HCT116 (cell line): ENCODE measurements at regions not wholly inside any gene's neighbourhood (a gene's known extent, or its start where the extent isn't known, plus 50 kb on each side); places are given as distances from the start of the nearest gene placed in this dataset.

Source experiments
- ATAC-seq: fragments of 200-7000 bp; cut with Tn5 transposase; 2 replicates; pipeline ENCODE4 v1.9.1; 2020; ENCODE audit warnings: mild to moderate bottlenecking, moderate library complexity
- BruUV-seq: library from RNA; stranded (reverse); fragments of 400-500 nt; replicated peaks from 2 replicates; lab custom pipeline; 2021; lab: Mats Ljungman, UMichigan
- CTCF ChIA-PET: fragments of 300-600 bp; sonication (Branson Sonifier 250); formaldehyde crosslinking; loops from one replicate; lab custom pipeline; 2021; ENCODE audit warnings: antibody characterized with exemption; lab: Charles Lee
- POLR2A ChIA-PET: fragments of 300-600, 350-600 bp; sonication (Branson Sonifier 250); formaldehyde crosslinking; loops from one replicate; lab custom pipeline; 2021; ENCODE audit warnings: antibody characterized with exemption; lab: Charles Lee
- RAD21 ChIA-PET, 2 experiments: fragments of 300-600 bp; sonication (Branson Sonifier 250); formaldehyde crosslinking; loops; one replicate each; lab custom pipeline; 2023; ENCODE audit warnings: low total read pairs in 2 of 2; ENCODE audit not compliant: uncharacterized antibody in 2 of 2, unreplicated experiment in 2 of 2, low non-redundant PET in 1 of 2; lab: Charles Lee
- DNase-seq: peaks from one replicate; pipeline ENCODE4 v3.0.0-alpha.2; 2010; ENCODE audit warnings: low read depth, low spot score
- H2AFZ ChIP-seq: fragments of 200-600 bp; shearing (Covaris generic), sonication (generic); 2 replicates; pipeline ENCODE4 v1.6.1; 2017; ENCODE audit warnings: low read depth, mixed run types, mixed read lengths, antibody characterized with exemption, low read length; ENCODE audit not compliant: poor library complexity, severe bottlenecking
- H3K27ac ChIP-seq: 2 replicates; pipeline ENCODE4 v1.5.1; 2012; ENCODE audit warnings: low read depth, low read length
- H3K27me3 ChIP-seq: fragments of 200-600 bp; sonication (generic); 2 replicates; pipeline ENCODE4 v1.6.1; 2016; ENCODE audit warnings: mixed run types, low read length, mixed read lengths; ENCODE audit not compliant: insufficient read depth
- H3K36me3 ChIP-seq, 2 experiments: fragments of 200-500 bp in 1 of 2; fragments of 200-600 bp in 1 of 2; sonication (Bioruptor generic) in 1 of 2; sonication (generic) in 1 of 2; 2 replicates each; pipeline versions ENCODE4 v1.5.1 to v1.6.1; 2014 to 2016; ENCODE audit warnings: low read length in 2 of 2, inconsistent platforms in 1 of 2, mixed read lengths in 1 of 2, mixed run types in 1 of 2; ENCODE audit not compliant: insufficient read depth in 2 of 2, control insufficient read depth in 1 of 2
- H3K4me1 ChIP-seq, 2 experiments: fragments of 200-600 bp in 1 of 2; sonication (generic) in 1 of 2; 2 replicates each; pipeline versions ENCODE4 v1.5.1 to v1.6.1; 2012 to 2017; ENCODE audit warnings: low read length in 2 of 2, inconsistent platforms in 1 of 2, mild to moderate bottlenecking in 1 of 2, mixed read lengths in 1 of 2, mixed run types in 1 of 2, moderate library complexity in 1 of 2; ENCODE audit not compliant: insufficient read depth in 2 of 2, control insufficient read depth in 1 of 2
- H3K4me2 ChIP-seq: fragments of 200-600 bp; sonication (generic); 2 replicates; pipeline ENCODE4 v1.6.1; 2017; ENCODE audit warnings: mixed run types, low read length, mixed read lengths
- H3K4me3 ChIP-seq, 2 experiments: fragments of 200-600 bp in 1 of 2; sonication (generic) in 1 of 2; replicated peaks in 1 of 2; 2 replicates each; pipeline ENCODE4 v1.5.1; 2011 to 2016; ENCODE audit warnings: low read length in 2 of 2, control low read depth in 1 of 2, low read depth in 1 of 2, mild to moderate bottlenecking in 1 of 2, mixed read lengths in 1 of 2, mixed run types in 1 of 2
- H3K79me2 ChIP-seq: fragments of 200-600 bp; sonication (generic); 2 replicates; pipeline ENCODE4 v1.6.1; 2017; ENCODE audit warnings: mild to moderate bottlenecking, mixed run types, low read length, moderate library complexity, mixed read lengths; ENCODE audit not compliant: insufficient read depth
- H3K9ac ChIP-seq: fragments of 200-600 bp; sonication (generic); 2 replicates; pipeline ENCODE4 v1.6.1; 2016; ENCODE audit warnings: low read length, mixed read lengths
- H3K9me2 ChIP-seq: fragments of 200-600 bp; sonication (generic), shearing (Covaris generic); 2 replicates; pipeline ENCODE4 v1.6.1; 2017; ENCODE audit warnings: mixed run types, mild to moderate bottlenecking, moderate library complexity; ENCODE audit not compliant: insufficient read depth
- H3K9me3 ChIP-seq, 2 experiments: fragments of 200-500 bp in 1 of 2; fragments of 200-600 bp in 1 of 2; sonication (Bioruptor generic) in 1 of 2; sonication (generic) in 1 of 2; 2 replicates each; pipeline ENCODE4 v1.6.1; 2014 to 2017; ENCODE audit warnings: low read length in 2 of 2, mixed read lengths in 2 of 2, inconsistent platforms in 1 of 2, low read depth in 1 of 2, mild to moderate bottlenecking in 1 of 2, mixed run types in 1 of 2, moderate library complexity in 1 of 2; ENCODE audit not compliant: control insufficient read depth in 1 of 2, insufficient read depth in 1 of 2
- H4K20me1 ChIP-seq: fragments of 200-600 bp; sonication (generic), shearing (Covaris generic); 2 replicates; pipeline ENCODE4 v1.6.1; 2017; ENCODE audit warnings: mixed run types, mild to moderate bottlenecking, moderate library complexity; ENCODE audit not compliant: insufficient read depth
- CBX3 ChIP-seq: IDR thresholded peaks from 2 replicates; pipeline ENCODE4 v1.6.1; 2012; ENCODE audit warnings: low read depth
- CEBPB ChIP-seq: IDR thresholded peaks from 2 replicates; pipeline ENCODE4 v1.6.1; 2012; ENCODE audit warnings: low read depth
- JUND ChIP-seq: IDR thresholded peaks from 2 replicates; pipeline ENCODE4 v1.6.1; 2012
- RAD21 ChIP-seq: IDR thresholded peaks from 2 replicates; pipeline ENCODE4 v1.6.1; 2012; ENCODE audit warnings: low read depth, mild to moderate bottlenecking
- SP1 ChIP-seq: IDR thresholded peaks from 2 replicates; pipeline ENCODE4 v1.6.1; 2012; ENCODE audit warnings: low read depth
- SRF ChIP-seq: IDR thresholded peaks from 2 replicates; pipeline ENCODE4 v1.6.1; 2012; ENCODE audit warnings: low read depth
- TCF7L2 ChIP-seq: IDR thresholded peaks from 2 replicates; pipeline ENCODE4 v1.7.0; 2011; ENCODE audit warnings: borderline replicate concordance, inconsistent platforms; ENCODE audit not compliant: insufficient read depth, insufficient read length; ENCODE audit errors: extremely low read depth
- YY1 ChIP-seq: IDR thresholded peaks from 2 replicates; pipeline ENCODE4 v1.6.1; 2011; ENCODE audit warnings: low read length, low read depth, moderate library complexity, mild to moderate bottlenecking; ENCODE audit not compliant: insufficient replicate concordance; ENCODE audit errors: extremely low read depth
- ZFX ChIP-seq: fragments of 450-650 bp; IDR thresholded peaks from 2 replicates; pipeline ENCODE4 v1.6.1; 2017
- ZNF274 ChIP-seq: fragments of 200-500 bp; sonication (Bioruptor generic); IDR thresholded peaks from 2 replicates; pipeline ENCODE4 v1.6.1; 2014; ENCODE audit warnings: mild to moderate bottlenecking, low read depth, low read length, inconsistent platforms
- intact Hi-C: fragments of 100-400 bp; cut with micrococcal nuclease; formaldehyde crosslinking; loops from 2 replicates; pipeline ENCODE4 v1.10.0; 2022
- TF ChIP-seq, protein P1 (sequence below), 3 experiments: fragments of 200-600 bp in 1 of 3; sonication (generic) in 1 of 3; IDR thresholded peaks in 2 of 3; conservative IDR thresholded peaks in 1 of 3; 2 replicates each; pipeline ENCODE4 v1.5.1; 2012 to 2017; ENCODE audit warnings: low read depth in 2 of 3, low read length in 2 of 3, antibody characterized with exemption in 1 of 3, borderline replicate concordance in 1 of 3, control low read depth in 1 of 3, mild to moderate bottlenecking in 1 of 3, mixed read lengths in 1 of 3, mixed run types in 1 of 3, moderate library complexity in 1 of 3; ENCODE audit not compliant: insufficient read depth in 1 of 3
- TF ChIP-seq, protein P2 (sequence below): IDR thresholded peaks from 2 replicates; pipeline ENCODE4 v1.6.1; 2011; ENCODE audit warnings: mild to moderate bottlenecking, low read length, moderate library complexity; ENCODE audit not compliant: insufficient replicate concordance; ENCODE audit errors: extremely low read depth
- TF ChIP-seq, protein P3 (sequence below): IDR thresholded peaks from 2 replicates; pipeline ENCODE4 v1.6.1; 2012
- TF ChIP-seq, protein P4 (sequence below): IDR thresholded peaks from 2 replicates; pipeline ENCODE4 v1.6.1; 2012; ENCODE audit warnings: low read depth

DNA sequence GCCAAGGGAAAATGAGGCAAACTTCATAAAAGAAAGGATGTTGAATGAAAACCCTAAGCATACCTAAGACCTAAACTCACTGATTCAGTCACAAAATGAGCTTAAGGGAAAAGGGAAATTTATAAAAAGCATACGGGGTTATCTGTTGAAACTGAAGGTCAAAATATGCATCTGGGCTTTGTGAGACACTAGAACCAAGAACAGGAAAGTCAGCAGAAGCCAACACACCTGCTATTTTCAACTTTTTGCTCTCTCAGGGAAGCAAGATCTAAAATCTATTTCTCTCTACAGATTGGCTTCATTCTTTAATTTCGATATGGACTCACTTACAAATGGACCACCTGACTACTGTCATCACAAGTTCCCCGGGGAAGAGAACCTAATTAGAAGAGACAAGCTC, 338.6 kb upstream of the NECTIN3 start:
- Histone ChIP-seq H3K9me3 (no peaks in the 10 kb centered on the region), H3K79me2 (no peaks in the 10 kb centered on the region), H2AFZ (no peak overlapping the region), H3K9me2 (no peaks in the 10 kb centered on the region), H3K36me3 (no peaks in the 10 kb centered on the region), H3K4me3 (no peak overlapping the region), H3K4me2 (no peak overlapping the region), H3K27me3 (no peaks in the 10 kb centered on the region), H4K20me1 (no peaks in the 10 kb centered on the region), H3K4me1 (no peaks in the 10 kb centered on the region), H3K9ac (no peak overlapping the region), H3K27ac (no peak overlapping the region)
- TF ChIP-seq CEBPB (no peak), YY1 (no peak), ZFX (no peak), ZNF274 (no peak), RAD21 (no peak), TCF7L2 (no peak), SRF (no peak)
- TF ChIP-seq, protein P1, sequence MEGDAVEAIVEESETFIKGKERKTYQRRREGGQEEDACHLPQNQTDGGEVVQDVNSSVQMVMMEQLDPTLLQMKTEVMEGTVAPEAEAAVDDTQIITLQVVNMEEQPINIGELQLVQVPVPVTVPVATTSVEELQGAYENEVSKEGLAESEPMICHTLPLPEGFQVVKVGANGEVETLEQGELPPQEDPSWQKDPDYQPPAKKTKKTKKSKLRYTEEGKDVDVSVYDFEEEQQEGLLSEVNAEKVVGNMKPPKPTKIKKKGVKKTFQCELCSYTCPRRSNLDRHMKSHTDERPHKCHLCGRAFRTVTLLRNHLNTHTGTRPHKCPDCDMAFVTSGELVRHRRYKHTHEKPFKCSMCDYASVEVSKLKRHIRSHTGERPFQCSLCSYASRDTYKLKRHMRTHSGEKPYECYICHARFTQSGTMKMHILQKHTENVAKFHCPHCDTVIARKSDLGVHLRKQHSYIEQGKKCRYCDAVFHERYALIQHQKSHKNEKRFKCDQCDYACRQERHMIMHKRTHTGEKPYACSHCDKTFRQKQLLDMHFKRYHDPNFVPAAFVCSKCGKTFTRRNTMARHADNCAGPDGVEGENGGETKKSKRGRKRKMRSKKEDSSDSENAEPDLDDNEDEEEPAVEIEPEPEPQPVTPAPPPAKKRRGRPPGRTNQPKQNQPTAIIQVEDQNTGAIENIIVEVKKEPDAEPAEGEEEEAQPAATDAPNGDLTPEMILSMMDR (IDR thresholded peaks at IDR 0.05 in 2 of 3, conservative IDR thresholded peaks at IDR 0.05 in 1 of 3; ENCODE audit: borderline replicate concordance in 1 of 3, insufficient read depth in 1 of 3, low read depth in 2 of 3, low read length in 2 of 3) = no peak
- no peak for ATAC-seq
- BruUV-seq = no TSS peak
- no peak for DNase-seq
- ChIA-PET POLR2A (no interaction called here), RAD21 (no interaction called here), CTCF (no interaction called here)
- intact Hi-C loops = no loop called here

DNA sequence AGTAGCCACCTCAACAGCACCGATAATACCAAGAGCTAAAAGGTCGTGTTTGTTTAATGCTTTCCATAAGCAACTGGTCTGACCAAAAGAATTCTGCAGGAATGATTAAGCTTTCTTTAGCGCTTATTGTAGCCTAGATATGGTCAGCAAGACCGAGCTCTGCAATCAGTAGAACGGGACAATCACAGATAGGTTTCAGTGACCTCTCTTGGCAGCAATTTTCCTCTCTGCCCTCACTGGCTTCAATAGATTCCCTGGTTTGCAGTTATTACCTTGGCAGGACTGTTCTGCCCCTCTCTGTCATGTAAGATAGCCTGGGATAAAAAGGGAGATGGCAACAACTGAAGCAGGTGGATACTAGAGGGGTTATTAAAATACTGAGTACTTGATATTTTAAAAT, 337.1 kb upstream of the NECTIN3 start:
- BruUV-seq = no TSS peak
- Histone ChIP-seq H3K27ac (no peak overlapping the region), H4K20me1 (no peaks in the 10 kb centered on the region), H3K9me2 (no peaks in the 10 kb centered on the region), H3K4me2 (no peak overlapping the region), H3K27me3 (no peaks in the 10 kb centered on the region), H2AFZ (no peak overlapping the region), H3K4me1 (no peaks in the 10 kb centered on the region), H3K79me2 (no peaks in the 10 kb centered on the region), H3K9me3 (no peaks in the 10 kb centered on the region), H3K4me3 (no peak overlapping the region), H3K9ac (no peak overlapping the region), H3K36me3 (no peaks in the 10 kb centered on the region)
- CTCF ChIA-PET = no interaction called here
- intact Hi-C loops = no loop called here
- ATAC-seq (no peak), DNase-seq (no peak)
- POLR2A ChIA-PET = no interaction called here
- RAD21 ChIA-PET = no interaction called here
- TF ChIP-seq, protein P2, sequence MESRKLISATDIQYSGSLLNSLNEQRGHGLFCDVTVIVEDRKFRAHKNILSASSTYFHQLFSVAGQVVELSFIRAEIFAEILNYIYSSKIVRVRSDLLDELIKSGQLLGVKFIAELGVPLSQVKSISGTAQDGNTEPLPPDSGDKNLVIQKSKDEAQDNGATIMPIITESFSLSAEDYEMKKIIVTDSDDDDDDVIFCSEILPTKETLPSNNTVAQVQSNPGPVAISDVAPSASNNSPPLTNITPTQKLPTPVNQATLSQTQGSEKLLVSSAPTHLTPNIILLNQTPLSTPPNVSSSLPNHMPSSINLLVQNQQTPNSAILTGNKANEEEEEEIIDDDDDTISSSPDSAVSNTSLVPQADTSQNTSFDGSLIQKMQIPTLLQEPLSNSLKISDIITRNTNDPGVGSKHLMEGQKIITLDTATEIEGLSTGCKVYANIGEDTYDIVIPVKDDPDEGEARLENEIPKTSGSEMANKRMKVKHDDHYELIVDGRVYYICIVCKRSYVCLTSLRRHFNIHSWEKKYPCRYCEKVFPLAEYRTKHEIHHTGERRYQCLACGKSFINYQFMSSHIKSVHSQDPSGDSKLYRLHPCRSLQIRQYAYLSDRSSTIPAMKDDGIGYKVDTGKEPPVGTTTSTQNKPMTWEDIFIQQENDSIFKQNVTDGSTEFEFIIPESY = no peak
- TF ChIP-seq SP1 (no peak), RAD21 (no peak), CBX3 (no peak), JUND (no peak)
- TF ChIP-seq, protein P3, sequence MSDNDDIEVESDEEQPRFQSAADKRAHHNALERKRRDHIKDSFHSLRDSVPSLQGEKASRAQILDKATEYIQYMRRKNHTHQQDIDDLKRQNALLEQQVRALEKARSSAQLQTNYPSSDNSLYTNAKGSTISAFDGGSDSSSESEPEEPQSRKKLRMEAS = no peak
- TF ChIP-seq, protein P4, sequence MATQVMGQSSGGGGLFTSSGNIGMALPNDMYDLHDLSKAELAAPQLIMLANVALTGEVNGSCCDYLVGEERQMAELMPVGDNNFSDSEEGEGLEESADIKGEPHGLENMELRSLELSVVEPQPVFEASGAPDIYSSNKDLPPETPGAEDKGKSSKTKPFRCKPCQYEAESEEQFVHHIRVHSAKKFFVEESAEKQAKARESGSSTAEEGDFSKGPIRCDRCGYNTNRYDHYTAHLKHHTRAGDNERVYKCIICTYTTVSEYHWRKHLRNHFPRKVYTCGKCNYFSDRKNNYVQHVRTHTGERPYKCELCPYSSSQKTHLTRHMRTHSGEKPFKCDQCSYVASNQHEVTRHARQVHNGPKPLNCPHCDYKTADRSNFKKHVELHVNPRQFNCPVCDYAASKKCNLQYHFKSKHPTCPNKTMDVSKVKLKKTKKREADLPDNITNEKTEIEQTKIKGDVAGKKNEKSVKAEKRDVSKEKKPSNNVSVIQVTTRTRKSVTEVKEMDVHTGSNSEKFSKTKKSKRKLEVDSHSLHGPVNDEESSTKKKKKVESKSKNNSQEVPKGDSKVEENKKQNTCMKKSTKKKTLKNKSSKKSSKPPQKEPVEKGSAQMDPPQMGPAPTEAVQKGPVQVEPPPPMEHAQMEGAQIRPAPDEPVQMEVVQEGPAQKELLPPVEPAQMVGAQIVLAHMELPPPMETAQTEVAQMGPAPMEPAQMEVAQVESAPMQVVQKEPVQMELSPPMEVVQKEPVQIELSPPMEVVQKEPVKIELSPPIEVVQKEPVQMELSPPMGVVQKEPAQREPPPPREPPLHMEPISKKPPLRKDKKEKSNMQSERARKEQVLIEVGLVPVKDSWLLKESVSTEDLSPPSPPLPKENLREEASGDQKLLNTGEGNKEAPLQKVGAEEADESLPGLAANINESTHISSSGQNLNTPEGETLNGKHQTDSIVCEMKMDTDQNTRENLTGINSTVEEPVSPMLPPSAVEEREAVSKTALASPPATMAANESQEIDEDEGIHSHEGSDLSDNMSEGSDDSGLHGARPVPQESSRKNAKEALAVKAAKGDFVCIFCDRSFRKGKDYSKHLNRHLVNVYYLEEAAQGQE = no peak
